NCI-H748 treated with DMSO at 0.1 percent for 48 hours (cell line): ENCODE measurements at regions not wholly inside any gene's neighbourhood (a gene's known extent, or its start where the extent isn't known, plus 50 kb on each side); places are given as distances from the start of the nearest gene placed in this dataset.
"Not testable (repeated sequence)": the region's sequence is repeated elsewhere in the genome, so short reads cannot be mapped to it uniquely, and the experiment has no call there.

Source experiments
- DNase-seq: peaks from one replicate; lab custom pipeline; 2025; lab: John Stamatoyannopoulos, UW

- DNase-seq: no peak
These were observed 93.7 kb upstream of the SIMC1 start for GRCh38 chr5:176144508-176144907.

DNA sequence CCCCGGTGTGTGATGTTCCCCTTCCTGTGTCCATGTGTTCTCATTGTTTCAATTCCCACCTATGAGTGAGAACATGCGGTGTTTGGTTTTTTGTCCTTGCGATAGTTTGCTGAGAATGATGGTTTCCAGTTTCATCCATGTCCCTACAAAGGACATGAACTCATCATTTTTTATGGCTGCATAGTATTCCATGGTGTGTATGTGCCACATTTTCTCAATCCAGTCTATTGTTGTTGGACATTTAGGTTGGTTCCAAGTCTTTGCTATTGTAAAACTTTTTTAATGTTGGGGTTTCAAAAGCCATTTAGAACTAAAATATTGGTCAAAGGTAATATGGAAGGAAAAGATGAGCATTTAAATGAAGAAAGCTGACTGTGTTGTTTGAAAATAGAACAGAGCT, 88.3 kb upstream of the SIMC1 start:
- not testable (repeated sequence) for DNase-seq

GRCh38 chr5:176151281-176151680, 86.9 kb upstream of the SIMC1 start:
- DNase-seq: no peak

GRCh38 chr5:176152191-176152929, 85.9 kb upstream of the SIMC1 start:
- DNase-seq: no peak

DNA sequence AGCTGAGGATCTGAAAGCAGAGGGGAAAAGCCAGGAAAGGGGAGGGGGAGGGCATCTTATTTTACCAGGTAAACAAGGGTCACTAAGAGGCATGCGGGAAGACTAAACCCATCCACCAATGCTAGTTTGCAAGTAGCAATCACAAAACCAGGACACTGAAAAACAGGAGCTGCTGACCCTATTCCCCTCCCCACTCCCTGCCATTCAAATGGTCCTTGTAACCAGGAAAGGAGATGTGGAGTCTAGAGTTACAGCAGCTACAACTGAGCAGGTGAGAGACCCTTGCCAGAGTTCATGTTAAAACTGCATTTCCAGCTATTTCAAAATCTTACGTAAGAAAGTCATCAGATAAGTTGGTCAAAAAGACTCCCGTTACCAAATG, 85.3 kb upstream of the SIMC1 start:
- no peak for DNase-seq

DNA sequence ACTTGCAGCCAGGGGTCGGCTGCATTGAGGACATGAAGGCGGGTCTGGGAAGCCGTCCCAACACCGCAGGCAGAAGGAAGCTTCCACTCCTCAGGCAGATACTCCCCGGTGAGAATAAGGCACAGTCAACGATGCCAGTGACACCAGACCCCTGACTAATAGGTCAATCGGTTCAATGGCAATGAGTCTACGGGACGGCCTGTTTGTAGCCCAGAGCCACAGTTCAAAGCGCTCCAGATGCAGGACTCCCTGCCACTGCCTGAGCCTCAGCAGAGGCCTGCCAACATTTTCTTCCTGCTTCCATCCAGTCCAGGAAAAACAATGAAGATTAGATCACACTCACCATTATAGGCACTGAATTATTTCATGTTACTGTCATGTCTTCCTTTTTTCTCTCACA, 84.5 kb upstream of the SIMC1 start:
- DNase-seq: no peak

GRCh38 chr5:176154821-176155220, 83.4 kb upstream of the SIMC1 start:
- DNase-seq: no peak

DNA sequence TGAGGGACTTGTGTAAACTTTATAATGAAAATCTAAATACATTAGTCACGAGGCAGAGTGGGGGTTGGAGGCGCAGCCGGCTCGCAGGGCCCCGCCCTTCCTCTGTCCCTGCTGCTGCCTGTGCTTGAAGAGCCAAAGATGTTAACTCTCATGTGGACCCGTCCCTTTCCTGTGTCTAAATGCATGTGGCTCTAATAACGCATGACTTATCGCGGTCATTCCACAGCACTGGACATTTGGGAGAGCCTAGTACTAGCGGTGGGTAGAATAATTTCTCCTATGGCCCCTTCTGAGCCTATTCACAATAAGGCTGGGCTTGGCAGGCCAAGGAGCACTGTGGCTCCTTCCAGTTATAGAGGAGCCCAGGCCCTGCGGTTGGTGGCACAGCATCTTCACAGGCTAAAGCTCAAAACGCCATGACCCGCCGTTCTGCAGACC, 82.3 kb upstream of the SIMC1 start:
- no peak for DNase-seq

DNA sequence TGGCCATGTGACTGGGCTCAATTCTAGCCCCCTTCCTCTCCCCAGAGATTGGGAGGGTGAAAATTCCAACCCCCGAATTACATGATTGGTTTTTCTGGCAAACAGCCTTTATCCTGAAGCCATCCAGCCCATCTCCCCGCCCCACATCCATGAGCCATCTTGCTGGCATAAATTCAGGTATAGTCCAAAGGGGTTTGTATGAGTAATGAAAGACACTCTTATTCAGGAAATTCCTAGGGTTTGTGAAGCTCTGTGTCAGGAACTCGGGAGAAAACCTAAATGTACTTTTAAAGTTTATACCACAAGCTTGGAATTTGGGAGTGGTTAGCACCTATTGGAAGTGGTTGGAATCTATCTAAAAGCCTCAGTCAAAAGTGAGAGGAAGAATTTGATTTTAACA, 80.6 kb upstream of the SIMC1 start:
- DNase-seq: no peak

DNA sequence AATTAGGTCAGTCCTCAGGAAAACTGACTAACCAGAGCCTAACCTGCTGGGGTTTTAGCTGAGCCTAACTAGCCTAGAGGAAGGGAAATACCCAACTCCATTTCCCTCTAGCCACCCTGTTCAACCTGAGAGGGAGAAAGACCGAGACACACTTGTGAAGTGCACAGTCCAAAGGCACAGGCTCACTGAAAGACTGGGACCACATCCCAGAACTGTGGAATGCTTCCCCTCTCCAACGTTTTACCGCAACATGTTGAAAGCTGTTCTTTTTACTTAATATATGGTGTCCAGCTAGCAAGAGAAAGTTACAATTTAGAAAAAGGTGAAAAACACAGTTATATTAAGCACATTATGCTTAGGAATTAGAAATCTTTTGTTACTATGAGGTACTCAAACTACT, 76.8 kb upstream of the SIMC1 start:
- DNase-seq: no peak

GRCh38 chr5:176162198-176162597, 76.0 kb upstream of the SIMC1 start:
- DNase-seq: no peak

GRCh38 chr5:176162888-176163287, 75.3 kb upstream of the SIMC1 start:
- no peak for DNase-seq

- DNase-seq: no peak
These were observed 71.8 kb upstream of the SIMC1 start for GRCh38 chr5:176166427-176166826.

- DNase-seq: no peak
These were observed 70.4 kb upstream of the SIMC1 start for GRCh38 chr5:176167800-176168199.

DNA sequence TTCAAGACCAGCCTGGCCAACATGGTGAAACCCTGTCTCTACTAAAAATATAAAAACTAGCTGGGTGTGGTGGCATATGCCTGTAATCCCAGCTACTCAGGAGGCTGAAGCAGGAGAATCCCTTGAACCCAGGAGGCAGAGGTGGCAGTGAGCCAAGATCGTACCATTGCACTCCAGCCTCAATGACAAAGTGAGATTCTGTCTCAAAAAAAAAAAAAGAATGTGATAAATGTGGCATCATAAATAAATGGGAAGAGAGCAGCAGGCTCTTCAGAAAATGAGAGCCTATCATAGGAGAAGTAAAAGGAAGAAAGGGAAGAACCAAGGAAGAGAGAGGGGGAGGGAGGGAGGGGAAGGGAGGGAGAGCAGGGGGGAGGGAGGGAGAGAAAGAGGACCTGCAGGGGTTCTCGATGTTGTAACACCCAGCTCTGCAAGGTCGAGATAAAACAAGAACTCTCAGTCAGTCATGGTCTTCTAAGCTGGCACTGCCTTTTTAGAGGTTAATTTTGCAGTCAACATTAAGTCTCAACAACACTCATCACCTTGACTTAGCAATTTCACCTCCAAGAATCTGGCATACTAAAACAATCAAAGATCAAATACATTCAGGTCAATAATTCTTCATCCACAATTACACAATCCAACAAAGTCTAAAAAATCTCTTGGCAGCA, 68.7 kb upstream of the SIMC1 start:
- DNase-seq: no peak

DNA sequence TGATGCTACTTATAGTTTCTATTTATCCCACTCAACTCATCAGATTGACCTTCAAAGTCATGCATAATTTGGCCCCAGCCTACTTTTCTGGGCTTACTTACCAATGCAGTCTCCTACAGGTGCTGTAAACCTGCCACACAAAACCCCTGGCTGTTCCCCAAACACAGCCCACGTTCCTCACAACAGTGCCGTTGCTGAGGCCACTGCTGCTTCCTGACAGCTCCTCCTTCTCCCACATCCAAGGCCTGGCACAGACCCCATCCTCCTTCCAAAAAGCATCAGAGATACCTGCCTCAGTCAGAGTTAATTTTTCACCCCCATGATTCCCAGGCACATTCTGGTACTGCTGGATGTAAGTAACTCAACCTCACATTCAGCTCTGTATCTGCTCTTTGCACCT, 68.1 kb upstream of the SIMC1 start:
- DNase-seq: no peak

DNA sequence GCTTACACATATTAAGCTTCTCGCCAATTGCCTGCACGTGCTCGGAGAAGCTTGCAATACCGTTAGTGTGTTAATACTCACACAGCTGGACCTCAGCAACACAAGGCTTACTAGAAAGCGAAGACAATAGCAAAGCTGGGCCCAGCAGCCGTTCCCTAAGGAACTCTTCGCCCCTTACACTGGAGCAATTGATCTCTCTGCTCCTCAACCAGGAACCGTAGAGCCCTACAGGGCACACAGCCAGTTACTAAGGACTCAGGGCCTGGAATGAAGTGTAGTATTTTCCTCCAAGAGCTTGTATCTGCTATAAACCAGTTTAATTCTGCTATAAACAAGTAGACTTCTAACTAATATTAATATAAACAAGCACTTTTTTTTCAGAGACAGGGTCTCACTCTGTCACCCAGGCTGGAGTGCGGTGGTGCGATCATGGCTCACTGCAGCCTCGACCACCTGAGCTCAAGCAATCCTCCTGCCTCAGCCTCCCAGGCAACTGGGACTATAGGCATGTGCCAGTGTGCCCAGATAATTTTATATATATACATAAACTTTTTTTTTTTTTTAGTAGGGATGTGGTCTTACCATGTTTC, 67.0 kb upstream of the SIMC1 start:
- no peak for DNase-seq

DNA sequence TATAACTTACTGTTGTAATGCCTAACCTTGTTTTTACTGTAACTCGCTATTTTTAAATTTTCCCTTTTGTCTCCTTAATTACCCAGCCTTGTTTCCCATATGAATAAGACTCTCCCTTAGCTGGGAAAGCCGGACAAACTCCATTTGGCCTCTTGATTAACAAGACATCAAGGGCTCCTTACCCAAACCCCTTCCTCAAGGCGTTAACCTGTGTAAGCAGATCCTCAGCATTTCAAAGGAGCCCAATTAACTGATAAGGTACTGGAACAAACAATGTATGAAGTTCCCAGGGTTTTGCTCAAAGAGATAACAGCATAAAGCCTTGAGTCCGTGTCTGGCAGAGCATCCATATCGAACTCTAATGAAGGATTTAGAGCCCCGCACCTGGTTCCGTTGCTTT, 66.0 kb upstream of the SIMC1 start:
- DNase-seq: no peak

- no peak for DNase-seq
These were observed 64.6 kb upstream of the SIMC1 start for GRCh38 chr5:176173647-176174046.

DNA sequence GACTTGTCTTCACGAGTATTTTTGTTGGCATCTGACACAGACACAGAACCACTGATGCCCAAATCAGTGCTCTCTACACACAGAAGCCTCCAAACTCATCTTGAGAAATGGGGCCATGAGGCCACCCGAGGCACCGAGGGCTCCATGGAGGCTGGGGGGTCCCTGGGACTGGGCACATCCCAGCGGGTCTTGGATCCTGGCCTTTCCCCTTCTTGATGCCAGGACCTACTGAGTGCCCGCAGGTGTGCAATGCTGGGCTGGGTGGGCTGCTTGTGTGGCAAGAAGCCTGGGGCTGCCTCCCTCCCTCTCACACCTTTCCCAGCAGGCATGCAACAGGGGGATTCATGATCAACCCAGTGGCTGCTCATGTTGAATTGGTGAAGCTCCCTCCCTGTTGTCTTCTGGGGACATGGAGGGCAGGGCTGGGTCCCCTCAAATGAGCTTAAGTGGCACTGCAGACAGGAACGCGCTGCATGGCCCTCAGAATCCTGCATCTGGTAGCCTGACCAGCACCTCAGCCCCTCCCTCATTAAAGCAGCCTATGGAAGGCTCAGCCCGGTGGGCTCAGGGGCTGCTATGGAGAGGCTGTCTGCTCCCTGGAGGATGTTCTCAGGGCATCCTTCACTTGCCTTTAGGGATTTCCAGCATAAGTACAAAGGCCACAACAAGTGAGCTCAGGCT, 63.7 kb upstream of the SIMC1 start:
- no peak for DNase-seq

DNA sequence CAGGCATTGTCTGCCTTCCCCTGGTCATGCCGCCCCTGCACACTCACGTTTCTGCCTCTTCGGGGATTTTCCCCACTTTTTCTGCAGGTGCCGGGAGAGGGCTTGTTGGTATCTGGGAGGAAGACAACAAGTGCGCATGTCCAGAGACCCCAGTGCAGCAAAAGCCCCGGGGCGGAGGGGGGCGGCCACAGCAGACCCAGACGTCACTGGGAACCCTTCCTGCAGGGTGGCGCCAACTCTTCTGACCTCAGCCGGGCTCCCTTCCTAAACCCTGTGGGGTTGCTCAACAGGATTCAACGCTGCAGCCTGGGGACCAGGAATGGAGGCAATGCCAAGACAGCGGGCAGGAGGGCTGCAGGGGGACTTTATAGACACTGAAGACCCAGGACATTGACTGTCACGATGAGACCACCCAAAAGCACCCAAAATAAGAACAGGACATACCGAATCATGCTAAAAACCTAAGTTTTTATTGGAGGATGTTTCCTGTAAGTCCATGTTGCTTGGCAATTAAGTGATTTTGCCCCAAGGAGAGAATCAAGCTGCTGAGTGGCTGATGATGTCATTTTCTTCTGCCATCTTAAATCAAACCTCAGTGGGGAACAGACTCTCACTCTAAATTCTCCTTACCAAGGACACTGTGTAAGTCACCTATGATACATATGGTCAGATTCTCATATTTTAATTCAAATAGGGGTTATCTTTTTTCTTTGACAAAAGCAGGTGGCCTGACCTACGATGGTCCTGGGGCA, 62.9 kb upstream of the SIMC1 start:
- DNase-seq: no peak

DNA sequence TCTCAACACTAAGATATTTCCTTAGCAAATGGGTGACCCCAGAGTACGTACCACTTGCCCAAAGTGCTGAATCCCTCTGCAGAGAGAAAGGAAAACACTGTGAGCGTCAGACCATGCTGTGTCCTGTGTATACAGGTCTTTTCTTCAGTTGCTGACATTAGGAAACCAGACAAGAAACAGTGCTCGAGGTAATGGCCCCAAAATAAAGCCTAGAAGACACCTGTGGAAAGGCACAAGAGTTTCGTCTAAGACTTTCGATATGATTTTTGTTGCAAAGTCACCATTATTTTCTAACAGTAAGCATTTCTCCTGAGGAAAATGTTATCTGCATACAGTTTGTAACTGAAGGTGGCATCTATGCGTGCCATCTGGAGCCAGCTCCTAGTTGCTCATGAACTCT, 62.0 kb upstream of the SIMC1 start:
- no peak for DNase-seq
